Esophagus (tissue), 2 donors: ENCODE measurements at regions not wholly inside any gene's neighbourhood (a gene's known extent, or its start where the extent isn't known, plus 50 kb on each side); places are given as distances from the start of the nearest gene placed in this dataset.

Source experiments
- H3K27ac ChIP-seq, 2 donors: one replicate each; pipeline ENCODE4 v1.5.1; 2013; ENCODE audit warnings: low read depth in 2 of 2, mild to moderate bottlenecking in 2 of 2, inconsistent platforms in 1 of 2, low read length in 1 of 2, moderate library complexity in 1 of 2
- H3K27me3 ChIP-seq, 2 donors: one replicate each; pipeline ENCODE4 v1.6.1; 2013; ENCODE audit warnings: low read length in 2 of 2, control low read depth in 1 of 2, mild to moderate bottlenecking in 1 of 2; ENCODE audit not compliant: insufficient read depth in 2 of 2, control insufficient read depth in 1 of 2
- H3K36me3 ChIP-seq, 2 donors: one replicate each; pipeline ENCODE4 v1.6.1; 2013; ENCODE audit warnings: low read length in 1 of 2; ENCODE audit not compliant: control insufficient read depth in 2 of 2, insufficient read depth in 2 of 2
- H3K4me1 ChIP-seq, 2 donors: one replicate each; pipeline ENCODE4 v1.6.1; 2013; ENCODE audit warnings: low read length in 1 of 2; ENCODE audit not compliant: control insufficient read depth in 2 of 2, insufficient read depth in 2 of 2
- H3K4me3 ChIP-seq, 2 donors: one replicate each; pipeline ENCODE4 v1.5.1; 2013; ENCODE audit warnings: low read length in 2 of 2, mild to moderate bottlenecking in 2 of 2, low read depth in 1 of 2, moderate library complexity in 1 of 2
- H3K9me3 ChIP-seq, 2 donors: one replicate each; pipeline ENCODE4 v1.6.1; 2013; ENCODE audit warnings: mild to moderate bottlenecking in 2 of 2, low read depth in 1 of 2, low read length in 1 of 2, moderate library complexity in 1 of 2; ENCODE audit not compliant: control insufficient read depth in 2 of 2, insufficient read depth in 1 of 2
- WGBS, 2 donors: extraction: QIAGEN DNeasy Blood & Tissue Kit; methylation state at CpG; one replicate each; pipeline ENCODE4 v1.1.7; 2013; 5-methylcytosine and 5-hydroxymethylcytosine counted together
- donor health status: healthy with polysubstance abuse.
- donor health status: Bipolar disorder and iron deficiency.

DNA sequence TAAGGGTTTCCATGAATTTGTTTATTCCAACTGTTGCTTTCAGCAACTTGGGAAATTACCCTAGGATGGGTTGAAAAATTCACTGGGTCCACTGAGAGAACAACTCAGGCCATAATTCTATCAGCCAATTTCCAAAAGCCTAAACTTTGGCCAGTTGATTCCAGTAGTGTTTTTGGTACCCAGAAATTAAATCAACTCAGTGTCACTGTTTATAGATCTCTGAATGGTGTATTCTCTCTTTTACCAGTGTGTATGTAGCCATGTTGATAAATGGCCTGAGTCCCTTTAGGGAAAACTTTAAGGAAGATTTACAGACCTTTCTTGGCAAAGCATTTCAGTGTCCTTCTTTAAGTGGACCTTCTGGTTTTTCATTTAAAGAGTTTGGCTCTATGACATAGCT, 636.4 kb downstream of the OTOL1 start:
- H3K9me3 ChIP-seq: no peaks in the 10 kb centered on the region
- no peak overlapping the region for H3K27ac ChIP-seq
- no peaks in the 10 kb centered on the region for H3K36me3 ChIP-seq
- H3K4me1 ChIP-seq: no peaks in the 10 kb centered on the region
- H3K27me3 ChIP-seq: no peaks in the 10 kb centered on the region
- H3K4me3 ChIP-seq: no peak overlapping the region

DNA sequence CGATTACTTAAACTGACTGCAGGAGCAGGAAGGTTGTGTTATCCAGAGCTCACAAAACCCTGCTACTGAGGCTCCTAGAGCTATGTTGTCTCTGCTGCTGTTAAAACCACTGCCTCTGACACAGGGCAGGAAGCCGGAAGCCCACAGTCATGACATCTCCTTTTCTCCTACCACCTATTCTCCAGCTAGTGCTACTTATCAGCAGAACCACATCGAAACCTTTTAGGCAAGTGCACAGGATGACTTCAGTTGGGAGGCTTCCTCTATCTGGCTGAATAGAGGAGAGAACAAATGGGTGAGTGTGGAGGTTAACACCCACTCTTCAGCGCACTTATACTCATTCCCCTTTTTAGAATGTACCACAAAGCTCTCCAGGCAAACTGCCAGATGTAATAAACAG, 638.0 kb downstream of the OTOL1 start:
- Histone ChIP-seq H3K27ac (no peak overlapping the region), H3K27me3 (no peaks in the 10 kb centered on the region), H3K4me1 (no peaks in the 10 kb centered on the region), H3K9me3 (no peaks in the 10 kb centered on the region), H3K4me3 (no peak overlapping the region), H3K36me3 (no peaks in the 10 kb centered on the region)
- 65 to 82% methylated on average over 4 of the region's 4 CpGs for WGBS, 2 donors

GRCh38 chr3:162136136-162136535, 639.5 kb downstream of the OTOL1 start:
- WGBS, 2 donors: 92 to 94% methylated on average over 2 of the region's 2 CpGs
- Histone ChIP-seq H3K4me1 (no peaks in the 10 kb centered on the region), H3K36me3 (no peaks in the 10 kb centered on the region), H3K9me3 (no peaks in the 10 kb centered on the region), H3K27ac (no peak overlapping the region), H3K4me3 (no peak overlapping the region), H3K27me3 (no peaks in the 10 kb centered on the region)

GRCh38 chr3:162138509-162138908, 641.9 kb downstream of the OTOL1 start:
- Histone ChIP-seq H3K9me3 (no peaks in the 10 kb centered on the region), H3K4me3 (no peak overlapping the region), H3K27me3 (no peaks in the 10 kb centered on the region), H3K36me3 (no peaks in the 10 kb centered on the region), H3K4me1 (no peaks in the 10 kb centered on the region), H3K27ac (no peak overlapping the region)
- WGBS, 2 donors: 40 to 63% methylated on average over 4 of the region's 4 CpGs

- 45 to 66% methylated on average over 1 of the region's 1 CpG for WGBS, 2 donors
- no peaks in the 10 kb centered on the region for H3K36me3 ChIP-seq
- no peak overlapping the region for H3K4me3 ChIP-seq
- H3K9me3 ChIP-seq: no peaks in the 10 kb centered on the region
- H3K27ac ChIP-seq: no peak overlapping the region
- H3K27me3 ChIP-seq: no peaks in the 10 kb centered on the region
- H3K4me1 ChIP-seq: no peaks in the 10 kb centered on the region
Measured at GRCh38 chr3:162139841-162140240, 643.2 kb downstream of the OTOL1 start.

GRCh38 chr3:162141272-162141791, 644.7 kb downstream of the OTOL1 start:
- no peak overlapping the region for H3K27ac ChIP-seq
- no peaks in the 10 kb centered on the region for H3K4me1 ChIP-seq
- H3K4me3 ChIP-seq: no peak overlapping the region
- no peaks in the 10 kb centered on the region for H3K27me3 ChIP-seq
- no peaks in the 10 kb centered on the region for H3K36me3 ChIP-seq
- 35 to 38% methylated on average over 2 of the region's 2 CpGs for WGBS, 2 donors
- no peaks in the 10 kb centered on the region for H3K9me3 ChIP-seq

DNA sequence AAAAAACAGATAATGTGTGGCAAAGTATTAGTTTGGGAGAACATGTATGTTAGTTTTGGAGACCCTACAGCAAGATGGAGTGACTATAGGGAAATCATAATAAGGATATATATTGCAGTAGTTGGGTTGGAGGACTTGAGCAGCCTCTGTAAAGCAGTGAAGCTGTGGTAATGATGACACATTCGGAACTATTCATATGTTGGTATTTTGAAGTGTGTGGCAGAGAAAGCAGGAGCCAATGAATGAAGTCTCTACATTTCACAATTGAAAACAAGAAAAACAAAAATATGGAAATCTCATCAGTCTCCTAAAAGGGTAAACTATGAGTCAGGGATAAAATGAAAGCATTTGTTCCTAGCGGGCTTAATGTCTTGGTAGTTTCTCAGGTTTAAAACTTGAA, 645.9 kb downstream of the OTOL1 start:
- Histone ChIP-seq H3K4me3 (no peak overlapping the region), H3K9me3 (no peaks in the 10 kb centered on the region)
- WGBS, 2 donors: 94 to 96% methylated on average over 2 of the region's 2 CpGs

DNA sequence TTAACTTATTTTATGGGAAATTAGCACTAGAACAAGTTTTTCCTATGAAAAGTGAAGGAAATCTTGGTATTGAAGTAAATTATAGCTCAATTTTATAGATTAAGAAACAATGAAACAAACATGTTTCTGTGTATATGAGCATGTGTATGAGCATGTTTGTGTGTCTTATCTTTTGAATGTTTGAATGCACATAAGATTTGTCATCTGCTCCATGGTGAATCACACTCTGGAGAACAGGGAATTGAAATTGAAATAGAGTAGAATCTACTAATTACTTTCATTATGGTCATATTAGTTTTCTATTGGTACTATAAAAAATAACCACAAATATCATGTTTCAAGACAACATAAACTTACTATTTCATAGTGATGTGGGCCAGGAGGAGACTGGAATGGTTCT, 646.6 kb downstream of the OTOL1 start:
- Histone ChIP-seq H3K27ac (no peak overlapping the region), H3K27me3 (no peaks in the 10 kb centered on the region), H3K4me1 (no peaks in the 10 kb centered on the region), H3K9me3 (no peaks in the 10 kb centered on the region), H3K36me3 (no peaks in the 10 kb centered on the region), H3K4me3 (no peak overlapping the region)

More for the DNA sequence above, 645.9 kb downstream of the OTOL1 start:
- H3K4me1 ChIP-seq: no peaks in the 10 kb centered on the region
- H3K27me3 ChIP-seq: no peaks in the 10 kb centered on the region
- H3K36me3 ChIP-seq: no peaks in the 10 kb centered on the region
- H3K27ac ChIP-seq: no peak overlapping the region

DNA sequence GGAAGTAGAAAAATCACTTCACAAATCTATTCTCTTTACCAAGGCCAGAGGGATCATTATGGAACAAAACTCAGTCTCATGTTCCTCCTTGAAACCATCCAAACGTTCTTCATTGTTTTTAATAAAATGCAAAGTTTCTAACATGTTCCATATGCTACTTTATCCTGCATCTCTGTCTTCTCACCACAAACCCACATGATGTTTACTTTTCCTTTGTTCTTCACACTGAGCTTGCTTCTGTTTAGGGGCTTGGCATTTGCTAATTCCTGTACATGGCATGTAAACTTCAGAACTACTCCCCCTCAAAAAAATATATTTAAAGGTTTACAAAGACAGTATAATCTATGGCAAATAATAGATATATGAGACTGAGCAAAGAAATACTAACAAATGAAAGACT, 651.4 kb downstream of the OTOL1 start:
- Histone ChIP-seq H3K4me3 (no peak overlapping the region), H3K36me3 (no peaks in the 10 kb centered on the region), H3K9me3 (no peaks in the 10 kb centered on the region), H3K27ac (no peak overlapping the region), H3K4me1 (no peaks in the 10 kb centered on the region), H3K27me3 (no peaks in the 10 kb centered on the region)
- WGBS, 2 donors: 10 to 21% methylated on average over 1 of the region's 1 CpG

GRCh38 chr3:162150790-162151189, 654.2 kb downstream of the OTOL1 start:
- Histone ChIP-seq H3K4me1 (no peaks in the 10 kb centered on the region), H3K27ac (no peak overlapping the region), H3K9me3 (no peaks in the 10 kb centered on the region), H3K27me3 (no peaks in the 10 kb centered on the region), H3K36me3 (no peaks in the 10 kb centered on the region), H3K4me3 (no peak overlapping the region)
